Endodermal cell (in vitro differentiated cells): ENCODE measurements at regions not wholly inside any gene's neighbourhood (a gene's known extent, or its start where the extent isn't known, plus 50 kb on each side); places are given as distances from the start of the nearest gene placed in this dataset.

Experiments
- DNase-seq: peaks from one replicate; pipeline ENCODE4 v3.0.0-alpha.2; 2017
- H3K27ac ChIP-seq: 2 replicates; pipeline ENCODE4 v1.5.1; 2013; ENCODE audit warnings: mild to moderate bottlenecking, low read depth, low read length, moderate library complexity
- H3K27me3 ChIP-seq: 2 replicates; pipeline ENCODE4 v1.6.1; 2013; ENCODE audit warnings: mild to moderate bottlenecking, low read length, moderate library complexity; ENCODE audit not compliant: insufficient read depth, control insufficient read depth, poor library complexity, severe bottlenecking
- H3K36me3 ChIP-seq: 2 replicates; pipeline ENCODE4 v1.7.0; 2013; ENCODE audit warnings: mild to moderate bottlenecking, low read length, moderate library complexity; ENCODE audit not compliant: control insufficient read depth, insufficient read depth
- H3K4me1 ChIP-seq: one replicate; pipeline ENCODE4 v1.7.0; 2013; ENCODE audit warnings: low read length; ENCODE audit not compliant: control insufficient read depth, insufficient read depth
- H3K4me3 ChIP-seq: 2 replicates; pipeline ENCODE4 v1.5.1; 2013; ENCODE audit warnings: mild to moderate bottlenecking, low read length, moderate library complexity
- H3K9ac ChIP-seq: 2 replicates; pipeline ENCODE4 v1.6.1; 2013; ENCODE audit warnings: mild to moderate bottlenecking, low read length, moderate library complexity; ENCODE audit not compliant: poor library complexity, severe bottlenecking; ENCODE audit errors: extremely low read depth
- H3K9me3 ChIP-seq: 2 replicates; pipeline ENCODE4 v1.6.1; 2013; ENCODE audit warnings: mild to moderate bottlenecking, low read length, moderate library complexity; ENCODE audit not compliant: control insufficient read depth
- H3K27ac Mint-ChIP-seq: 2 replicates; pipeline ENCODE4 v1.8.0; 2020; ENCODE audit warnings: mixed read lengths
- H3K27me3 Mint-ChIP-seq: 2 replicates; pipeline ENCODE4 v1.8.0; 2021; ENCODE audit warnings: mild to moderate bottlenecking, mixed read lengths; ENCODE audit not compliant: insufficient read depth
- H3K36me3 Mint-ChIP-seq: 2 replicates; pipeline ENCODE4 v1.8.0; 2020; ENCODE audit warnings: low read depth, mixed read lengths
- H3K4me1 Mint-ChIP-seq: 2 replicates; pipeline ENCODE4 v1.8.0; 2020; ENCODE audit warnings: mixed read lengths
- H3K4me3 Mint-ChIP-seq: 2 replicates; pipeline ENCODE4 v1.8.0; 2020; ENCODE audit warnings: mild to moderate bottlenecking, moderate library complexity, mixed read lengths
- H3K9me3 Mint-ChIP-seq: 2 replicates; pipeline ENCODE4 v1.8.0; 2020; ENCODE audit warnings: mild to moderate bottlenecking, mixed read lengths
- WGBS, 2 experiments: methylation state at CpG; one replicate each; pipeline versions ENCODE4 v1.1.5 to v1.1.7; 2013; ENCODE audit warnings: missing lambda C conversion rate in 2 of 2, mixed read lengths in 1 of 2; ENCODE audit not compliant: insufficient coverage in 1 of 2, insufficient read length in 1 of 2; 5-methylcytosine and 5-hydroxymethylcytosine counted together
- TF ChIP-seq, protein P1 (sequence below): fragments of 200-600 bp; sonication (generic); conservative IDR thresholded peaks from 2 replicates; pipeline ENCODE4 v1.5.0; 2021; ENCODE audit warnings: antibody characterized with exemption, mild to moderate bottlenecking

DNA sequence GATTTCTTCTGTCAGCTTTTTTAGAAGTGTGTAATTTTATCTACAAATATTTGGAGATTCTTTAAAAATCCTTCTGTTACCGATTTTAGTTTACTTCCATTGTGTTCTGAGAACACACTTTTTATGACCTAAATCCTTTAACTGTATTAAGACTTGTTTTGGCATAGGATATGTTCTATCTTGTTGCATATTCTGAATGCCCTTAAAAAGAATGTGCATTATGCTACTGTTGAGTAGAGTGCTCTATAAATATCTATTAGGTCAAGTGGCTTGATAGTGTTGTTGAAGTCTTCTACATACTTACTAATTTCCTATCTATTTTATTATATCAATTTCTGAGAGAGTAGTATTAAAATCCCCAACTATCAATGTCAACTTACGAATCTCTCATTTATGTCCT lies 502.2 kb downstream of the MAFB start:
- H3K4me3 Mint-ChIP-seq, result no peak overlapping the region
- WGBS, 2 experiments, result 100% methylated on average over 1 of the region's 2 CpGs; no CpG with 5 or more reads in 1 of the 2 experiments
- no peaks in the 10 kb centered on the region for H3K27me3 Mint-ChIP-seq
- no peaks in the 10 kb centered on the region for H3K27me3 ChIP-seq
- peaks cover 5% of the 10 kb centered on the region for H3K36me3 Mint-ChIP-seq
- H3K9me3 Mint-ChIP-seq, result no peaks in the 10 kb centered on the region
- H3K9me3 ChIP-seq, result no peaks in the 10 kb centered on the region
- DNase-seq, result no peak
- H3K27ac Mint-ChIP-seq, result no peak overlapping the region
- TF ChIP-seq, protein P1, sequence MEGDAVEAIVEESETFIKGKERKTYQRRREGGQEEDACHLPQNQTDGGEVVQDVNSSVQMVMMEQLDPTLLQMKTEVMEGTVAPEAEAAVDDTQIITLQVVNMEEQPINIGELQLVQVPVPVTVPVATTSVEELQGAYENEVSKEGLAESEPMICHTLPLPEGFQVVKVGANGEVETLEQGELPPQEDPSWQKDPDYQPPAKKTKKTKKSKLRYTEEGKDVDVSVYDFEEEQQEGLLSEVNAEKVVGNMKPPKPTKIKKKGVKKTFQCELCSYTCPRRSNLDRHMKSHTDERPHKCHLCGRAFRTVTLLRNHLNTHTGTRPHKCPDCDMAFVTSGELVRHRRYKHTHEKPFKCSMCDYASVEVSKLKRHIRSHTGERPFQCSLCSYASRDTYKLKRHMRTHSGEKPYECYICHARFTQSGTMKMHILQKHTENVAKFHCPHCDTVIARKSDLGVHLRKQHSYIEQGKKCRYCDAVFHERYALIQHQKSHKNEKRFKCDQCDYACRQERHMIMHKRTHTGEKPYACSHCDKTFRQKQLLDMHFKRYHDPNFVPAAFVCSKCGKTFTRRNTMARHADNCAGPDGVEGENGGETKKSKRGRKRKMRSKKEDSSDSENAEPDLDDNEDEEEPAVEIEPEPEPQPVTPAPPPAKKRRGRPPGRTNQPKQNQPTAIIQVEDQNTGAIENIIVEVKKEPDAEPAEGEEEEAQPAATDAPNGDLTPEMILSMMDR, result no peak
- no peaks in the 10 kb centered on the region for H3K36me3 ChIP-seq
- no peak overlapping the region for H3K27ac ChIP-seq
- H3K4me3 ChIP-seq, result no peak overlapping the region
- H3K4me1 Mint-ChIP-seq, result peaks cover 21% of the 10 kb centered on the region
- peaks cover 3% of the 10 kb centered on the region for H3K4me1 ChIP-seq
- no peak overlapping the region for H3K9ac ChIP-seq

DNA sequence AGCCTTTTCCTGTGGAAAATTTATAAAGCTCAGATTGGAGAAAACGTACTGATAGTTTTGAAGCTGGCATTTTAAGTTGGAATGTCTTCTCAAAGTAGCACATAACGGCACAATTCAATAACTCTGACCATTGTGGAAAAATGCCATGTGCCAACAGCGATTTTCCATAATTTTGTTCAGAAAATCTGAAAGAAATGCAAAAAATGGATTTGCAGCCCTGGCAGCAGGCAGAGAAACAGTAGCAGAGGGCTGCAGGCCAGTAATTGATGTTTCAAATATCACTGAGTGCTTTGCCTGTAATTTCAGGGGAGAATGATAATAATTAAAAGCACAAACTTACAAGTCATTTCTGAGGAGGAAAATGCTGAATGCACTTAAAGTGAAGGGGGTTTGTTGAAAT lies 507.4 kb downstream of the MAFB start:
- H3K9ac ChIP-seq, result no peak overlapping the region
- Mint-ChIP-seq H3K27ac (no peak overlapping the region), H3K4me1 (peaks cover 14% of the 10 kb centered on the region), H3K9me3 (no peaks in the 10 kb centered on the region), H3K4me3 (no peak overlapping the region), H3K27me3 (no peaks in the 10 kb centered on the region), H3K36me3 (no peaks in the 10 kb centered on the region)
- H3K4me1 ChIP-seq, result no peaks in the 10 kb centered on the region
- 95 to 96% methylated on average over 3 of the region's 3 CpGs for WGBS, 2 experiments
- TF ChIP-seq, protein P1, result no peak
- no peak overlapping the region for H3K4me3 ChIP-seq
- no peaks in the 10 kb centered on the region for H3K27me3 ChIP-seq
- no peak for DNase-seq
- no peaks in the 10 kb centered on the region for H3K9me3 ChIP-seq
- no peak overlapping the region for H3K27ac ChIP-seq
- H3K36me3 ChIP-seq, result no peaks in the 10 kb centered on the region

DNA sequence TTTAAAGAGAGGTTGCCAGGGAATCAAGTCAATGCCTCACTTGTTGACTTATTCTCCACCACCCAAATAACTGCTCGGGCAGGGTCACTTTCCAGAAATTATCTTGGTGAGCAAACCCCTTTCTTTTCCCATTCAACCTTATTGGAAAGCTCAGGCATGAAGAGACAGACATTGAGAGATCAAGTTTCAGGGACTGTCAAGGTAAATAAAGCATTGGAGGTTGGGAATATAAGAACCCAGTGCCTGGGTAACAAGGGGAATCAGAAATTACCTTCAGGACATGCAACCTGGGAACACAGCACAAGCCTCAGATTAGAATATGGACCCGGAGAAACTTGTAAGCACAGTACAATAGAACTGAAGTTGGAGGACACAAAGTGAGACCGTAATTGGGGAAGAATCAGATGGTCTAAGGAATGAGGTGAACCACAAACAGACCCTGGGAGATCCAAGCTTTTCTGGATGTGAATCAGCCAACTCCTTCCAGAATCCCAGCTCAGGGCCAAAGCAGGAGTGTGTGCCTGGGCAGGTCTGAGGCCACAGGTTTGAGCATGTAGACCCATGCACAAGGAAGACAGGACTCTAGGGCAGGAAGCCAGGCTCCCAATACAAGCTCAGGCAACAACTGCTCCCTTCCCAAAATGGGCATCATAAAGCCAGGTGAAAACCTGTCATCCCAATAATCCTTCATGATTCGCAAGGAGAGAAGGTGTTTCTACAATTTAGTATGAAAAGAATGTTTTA lies 512.8 kb downstream of the MAFB start:
- no peak overlapping the region for H3K4me3 ChIP-seq
- Mint-ChIP-seq H3K4me3 (no peak overlapping the region), H3K27ac (no peak overlapping the region), H3K4me1 (peaks cover 25% of the 10 kb centered on the region), H3K27me3 (no peaks in the 10 kb centered on the region), H3K36me3 (no peaks in the 10 kb centered on the region), H3K9me3 (no peaks in the 10 kb centered on the region)
- H3K9ac ChIP-seq, result no peak overlapping the region
- DNase-seq, result no peak
- H3K27me3 ChIP-seq, result no peaks in the 10 kb centered on the region
- no peaks in the 10 kb centered on the region for H3K9me3 ChIP-seq
- TF ChIP-seq, protein P1, result no peak
- WGBS, 2 experiments, result 80 to 92% methylated on average over 2 to 3 of the region's 4 CpGs
- H3K4me1 ChIP-seq, result peaks cover 7% of the 10 kb centered on the region
- no peaks in the 10 kb centered on the region for H3K36me3 ChIP-seq
- H3K27ac ChIP-seq, result no peak overlapping the region
